H9 (cell line): ENCODE measurements at regions not wholly inside any gene's neighbourhood (a gene's known extent, or its start where the extent isn't known, plus 50 kb on each side); places are given as distances from the start of the nearest gene placed in this dataset.

Experiments
- DNase-seq: peaks from one replicate; pipeline ENCODE4 v3.0.0-alpha.2; 2017
- H2AFZ ChIP-seq: one replicate; pipeline ENCODE4 v1.6.1; 2013; ENCODE audit warnings: mild to moderate bottlenecking, low read length, control low read depth, moderate library complexity
- H2AK5ac ChIP-seq: 2 replicates; pipeline ENCODE4 v1.6.1; 2013; ENCODE audit warnings: low read length, control low read depth, mixed read lengths; ENCODE audit not compliant: insufficient read length
- H2BK120ac ChIP-seq: one replicate; pipeline ENCODE4 v1.6.1; 2013; ENCODE audit warnings: low read depth, mild to moderate bottlenecking, low read length, control low read depth, inconsistent platforms; ENCODE audit not compliant: poor library complexity, severe bottlenecking
- H2BK12ac ChIP-seq: 2 replicates; pipeline ENCODE4 v1.6.1; 2013; ENCODE audit warnings: low read length, control low read depth, mixed read lengths, low read depth; ENCODE audit not compliant: insufficient read length
- H2BK15ac ChIP-seq: 2 replicates; pipeline ENCODE4 v1.6.1; 2013; ENCODE audit warnings: low read depth, low read length, control low read depth
- H2BK20ac ChIP-seq: one replicate; pipeline ENCODE4 v1.6.1; 2013; ENCODE audit warnings: low read depth, mild to moderate bottlenecking, low read length, control low read depth, inconsistent platforms; ENCODE audit not compliant: poor library complexity, severe bottlenecking
- H2BK5ac ChIP-seq: 2 replicates; pipeline ENCODE4 v1.6.1; 2013; ENCODE audit warnings: low read length, control low read depth, mixed read lengths; ENCODE audit not compliant: insufficient read length
- H3K14ac ChIP-seq: 2 replicates; pipeline ENCODE4 v1.6.1; 2013; ENCODE audit warnings: low read length, control low read depth; ENCODE audit not compliant: insufficient read depth
- H3K18ac ChIP-seq: 2 replicates; pipeline ENCODE4 v1.6.1; 2013; ENCODE audit warnings: low read depth, mild to moderate bottlenecking, mixed read lengths, low read length, control low read depth; ENCODE audit not compliant: insufficient read length
- H3K23ac ChIP-seq: 2 replicates; pipeline ENCODE4 v1.6.1; 2013; ENCODE audit warnings: low read length, control low read depth, mixed read lengths, low read depth; ENCODE audit not compliant: insufficient read length
- H3K23me2 ChIP-seq: 2 replicates; pipeline ENCODE4 v1.6.1; 2013; ENCODE audit warnings: low read depth, mild to moderate bottlenecking, mixed read lengths, low read length, control low read depth; ENCODE audit not compliant: insufficient read length, poor library complexity, severe bottlenecking
- H3K27ac ChIP-seq: 2 replicates; pipeline ENCODE4 v1.5.1; 2013; ENCODE audit warnings: low read length, control low read depth, mixed read lengths, low read depth; ENCODE audit not compliant: insufficient read length
- H3K27me3 ChIP-seq: 2 replicates; pipeline ENCODE4 v1.6.1; 2013; ENCODE audit warnings: low read length, control low read depth, inconsistent platforms; ENCODE audit not compliant: insufficient read depth
- H3K4ac ChIP-seq: 2 replicates; pipeline ENCODE4 v1.6.1; 2013; ENCODE audit warnings: low read depth, mild to moderate bottlenecking, control low read depth, inconsistent platforms, low read length, moderate library complexity
- H3K4me1 ChIP-seq: 2 replicates; pipeline ENCODE4 v1.6.1; 2013; ENCODE audit warnings: low read length, control low read depth, inconsistent platforms; ENCODE audit not compliant: insufficient read depth
- H3K4me2 ChIP-seq: 2 replicates; pipeline ENCODE4 v1.6.1; 2013; ENCODE audit warnings: low read length, control low read depth, mixed read lengths; ENCODE audit not compliant: insufficient read length, insufficient read depth
- H3K56ac ChIP-seq: 2 replicates; pipeline ENCODE4 v1.6.1; 2013; ENCODE audit warnings: low read depth, mild to moderate bottlenecking, mixed read lengths, low read length, control low read depth; ENCODE audit not compliant: insufficient read length
- H3K79me1 ChIP-seq: 2 replicates; pipeline ENCODE4 v1.6.1; 2013; ENCODE audit warnings: low read depth, mild to moderate bottlenecking, moderate library complexity, low read length, control low read depth, inconsistent platforms; ENCODE audit not compliant: insufficient read depth, poor library complexity, severe bottlenecking
- H3K79me2 ChIP-seq: 2 replicates; pipeline ENCODE4 v1.6.1; 2013; ENCODE audit warnings: low read length, control low read depth, inconsistent platforms; ENCODE audit not compliant: insufficient read depth
- H3K9ac ChIP-seq: 2 replicates; pipeline ENCODE4 v1.6.1; 2013; ENCODE audit warnings: low read length, control low read depth, mixed read lengths; ENCODE audit not compliant: insufficient read length; ENCODE audit errors: extremely low read depth
- H3K9me3 ChIP-seq: one replicate; pipeline ENCODE4 v1.6.1; 2013; ENCODE audit warnings: low read depth, low read length, inconsistent platforms; ENCODE audit not compliant: control insufficient read depth
- H3T11ph ChIP-seq: one replicate; pipeline ENCODE4 v1.6.1; 2013; ENCODE audit warnings: mild to moderate bottlenecking, low read length, control low read depth, inconsistent platforms
- H4K20me1 ChIP-seq: one replicate; pipeline ENCODE4 v1.6.1; 2013; ENCODE audit not compliant: control insufficient read depth, insufficient read length, insufficient read depth
- H4K5ac ChIP-seq: 2 replicates; pipeline ENCODE4 v1.6.1; 2013; ENCODE audit warnings: low read depth, mild to moderate bottlenecking, mixed read lengths, low read length, control low read depth; ENCODE audit not compliant: insufficient read length
- H4K8ac ChIP-seq: replicated peaks from 2 replicates; pipeline ENCODE4 v1.6.1; 2013; ENCODE audit warnings: low read length, control low read depth, mixed read lengths, low read depth; ENCODE audit not compliant: insufficient read length
- H4K91ac ChIP-seq: 2 replicates; pipeline ENCODE4 v1.6.1; 2013; ENCODE audit warnings: low read depth, mild to moderate bottlenecking, moderate library complexity, mixed read lengths, low read length, control low read depth; ENCODE audit not compliant: insufficient read length
- H3K27ac Mint-ChIP-seq, 3 experiments: 2 replicates in 2 of 3; 3 replicates in 1 of 3; pipeline ENCODE4 v1.8.0; 2020 to 2021; ENCODE audit warnings: mixed read lengths in 3 of 3, mild to moderate bottlenecking in 1 of 3, moderate library complexity in 1 of 3
- H3K27me3 Mint-ChIP-seq: 2 replicates; pipeline ENCODE4 v1.8.0; 2021; ENCODE audit warnings: low read depth, mild to moderate bottlenecking, moderate library complexity, mixed read lengths
- H3K36me3 Mint-ChIP-seq, 3 experiments: 2 replicates in 2 of 3; 3 replicates in 1 of 3; pipeline ENCODE4 v1.8.0; 2020 to 2021; ENCODE audit warnings: low read depth in 3 of 3, mixed read lengths in 3 of 3; ENCODE audit not compliant: insufficient read depth in 1 of 3
- H3K4me1 Mint-ChIP-seq, 2 experiments: 2 replicates each; pipeline ENCODE4 v1.8.0; 2020; ENCODE audit warnings: mixed read lengths in 2 of 2
- H3K4me3 Mint-ChIP-seq, 2 experiments: 2 replicates in 1 of 2; 3 replicates in 1 of 2; pipeline ENCODE4 v1.8.0; 2020 to 2021; ENCODE audit warnings: mild to moderate bottlenecking in 2 of 2, mixed read lengths in 2 of 2, moderate library complexity in 1 of 2
- H3K9me3 Mint-ChIP-seq, 2 experiments: 2 replicates in 1 of 2; 3 replicates in 1 of 2; pipeline ENCODE4 v1.8.0; 2020; ENCODE audit warnings: mild to moderate bottlenecking in 2 of 2, mixed read lengths in 2 of 2, moderate library complexity in 1 of 2
- WGBS: extraction: QIAGEN DNeasy Blood & Tissue Kit; methylation state at CpG from one replicate; pipeline ENCODE4 v1.1.7; 2013; ENCODE audit warnings: missing lambda C conversion rate, low lambda C conversion rate, mixed read lengths; ENCODE audit not compliant: insufficient read length; ENCODE audit errors: extremely low coverage; 5-methylcytosine and 5-hydroxymethylcytosine counted together
- TF ChIP-seq, protein P1 (sequence below): fragments of 200-600 bp; sonication (generic); conservative IDR thresholded peaks from 3 replicates; pipeline ENCODE4 v1.8.0; 2021; ENCODE audit warnings: antibody characterized with exemption, mild to moderate bottlenecking

DNA sequence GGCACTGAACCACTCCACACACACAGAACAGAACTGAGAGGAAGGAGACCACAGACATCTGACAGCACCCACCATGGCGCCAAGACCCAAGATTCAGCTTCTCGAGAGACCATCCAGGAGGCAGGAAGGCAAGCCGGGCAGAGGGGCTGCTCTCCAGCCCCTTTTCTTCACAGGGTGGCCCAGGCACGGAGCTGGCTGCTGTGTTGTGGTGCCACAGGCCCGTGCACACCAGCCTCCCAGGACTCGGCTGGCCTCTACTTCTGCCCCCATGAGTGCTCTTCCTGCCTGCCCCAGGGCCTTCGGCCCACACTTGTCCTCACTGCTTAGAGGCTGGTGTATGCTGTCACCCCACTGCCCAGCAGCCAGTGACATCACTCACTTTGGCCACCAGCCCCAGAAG lies 547.6 kb upstream of the RAB6C start:
- Histone ChIP-seq H2AK5ac (no peak overlapping the region), H4K91ac (no peak overlapping the region), H2BK5ac (no peak overlapping the region), H3K27me3 (no peaks in the 10 kb centered on the region), H4K5ac (no peak overlapping the region), H3K4me1 (no peaks in the 10 kb centered on the region), H3K9ac (no peak overlapping the region), H3T11ph (no peak overlapping the region), H2BK20ac (no peak overlapping the region), H3K14ac (no peak overlapping the region), H2AFZ (no peak overlapping the region), H4K8ac (no peak overlapping the region), H3K56ac (no peak overlapping the region), H3K4me2 (no peak overlapping the region), H3K79me1 (no peaks in the 10 kb centered on the region), H3K9me3 (no peaks in the 10 kb centered on the region), H3K23ac (no peak overlapping the region), H3K4ac (no peak overlapping the region), H2BK12ac (no peak overlapping the region), H2BK15ac (no peak overlapping the region), H3K27ac (no peak overlapping the region), H3K23me2 (no peaks in the 10 kb centered on the region), H2BK120ac (no peak overlapping the region), H3K18ac (no peak overlapping the region), H3K79me2 (no peaks in the 10 kb centered on the region), H4K20me1 (no peaks in the 10 kb centered on the region)
- H3K27me3 Mint-ChIP-seq = peaks cover 7% of the 10 kb centered on the region
- no peaks in the 10 kb centered on the region for H3K36me3 Mint-ChIP-seq
- peaks cover 4% of the 10 kb centered on the region in 2 experiments; a peak in 3 of 4 replicates for H3K4me1 Mint-ChIP-seq
- H3K27ac Mint-ChIP-seq = no peak overlapping the region; a peak in 1 of 7 replicates
- WGBS = no CpG with 5 or more reads among the region's 7 CpGs
- H3K9me3 Mint-ChIP-seq = no peaks in the 10 kb centered on the region
- H3K4me3 Mint-ChIP-seq = no peak overlapping the region
- TF ChIP-seq, protein P1, sequence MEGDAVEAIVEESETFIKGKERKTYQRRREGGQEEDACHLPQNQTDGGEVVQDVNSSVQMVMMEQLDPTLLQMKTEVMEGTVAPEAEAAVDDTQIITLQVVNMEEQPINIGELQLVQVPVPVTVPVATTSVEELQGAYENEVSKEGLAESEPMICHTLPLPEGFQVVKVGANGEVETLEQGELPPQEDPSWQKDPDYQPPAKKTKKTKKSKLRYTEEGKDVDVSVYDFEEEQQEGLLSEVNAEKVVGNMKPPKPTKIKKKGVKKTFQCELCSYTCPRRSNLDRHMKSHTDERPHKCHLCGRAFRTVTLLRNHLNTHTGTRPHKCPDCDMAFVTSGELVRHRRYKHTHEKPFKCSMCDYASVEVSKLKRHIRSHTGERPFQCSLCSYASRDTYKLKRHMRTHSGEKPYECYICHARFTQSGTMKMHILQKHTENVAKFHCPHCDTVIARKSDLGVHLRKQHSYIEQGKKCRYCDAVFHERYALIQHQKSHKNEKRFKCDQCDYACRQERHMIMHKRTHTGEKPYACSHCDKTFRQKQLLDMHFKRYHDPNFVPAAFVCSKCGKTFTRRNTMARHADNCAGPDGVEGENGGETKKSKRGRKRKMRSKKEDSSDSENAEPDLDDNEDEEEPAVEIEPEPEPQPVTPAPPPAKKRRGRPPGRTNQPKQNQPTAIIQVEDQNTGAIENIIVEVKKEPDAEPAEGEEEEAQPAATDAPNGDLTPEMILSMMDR = no peak
- no peak for DNase-seq
